ENCODE measurements at regions not wholly inside any gene's neighbourhood (a gene's known extent, or its start where the extent isn't known, plus 50 kb on each side); places are given as distances from the start of the nearest gene placed in this dataset.

GRCh38 chr4:149113804-149114430, 671.7 kb upstream of the NR3C2 start:
- Mint-ChIP-seq H3K36me3 (no peaks in the 10 kb centered on the region), H3K27me3 (peaks cover 4% of the 10 kb centered on the region), H3K27ac (no peak overlapping the region), H3K4me3 (no peak overlapping the region), H3K9me3 (no peaks in the 10 kb centered on the region), H3K4me1 (ENCODE audit: unreplicated experiment) (no peaks in the 10 kb centered on the region)
- no peak for DNase-seq (ENCODE audit: extremely low spot score, unreplicated experiment)
- no peak for TF ChIP-seq CTCF (conservative IDR thresholded peaks at IDR 0.05)

GRCh38 chr4:149112109-149112508, 669.9 kb upstream of the NR3C2 start:
- Mint-ChIP-seq H3K27me3 (peaks cover 4% of the 10 kb centered on the region), H3K4me1 (ENCODE audit: unreplicated experiment) (no peaks in the 10 kb centered on the region), H3K9me3 (no peaks in the 10 kb centered on the region), H3K27ac (no peak overlapping the region), H3K36me3 (no peaks in the 10 kb centered on the region), H3K4me3 (no peak overlapping the region)
- TF ChIP-seq CTCF (conservative IDR thresholded peaks at IDR 0.05), result no peak
- DNase-seq (ENCODE audit: extremely low spot score, unreplicated experiment), result no peak

- H3K4me1 Mint-ChIP-seq (ENCODE audit: unreplicated experiment), result no peaks in the 10 kb centered on the region
- no peaks in the 10 kb centered on the region for H3K36me3 Mint-ChIP-seq
- H3K27me3 Mint-ChIP-seq, result no peaks in the 10 kb centered on the region
- H3K9me3 Mint-ChIP-seq, result no peaks in the 10 kb centered on the region
- no peak for DNase-seq (ENCODE audit: extremely low spot score, unreplicated experiment)
- no peak overlapping the region for H3K4me3 Mint-ChIP-seq
- TF ChIP-seq CTCF (conservative IDR thresholded peaks at IDR 0.05), result no peak
- no peak overlapping the region for H3K27ac Mint-ChIP-seq
These were observed 668.3 kb upstream of the NR3C2 start for GRCh38 chr4:149110481-149110880.

GRCh38 chr4:149108626-149109025, 666.4 kb upstream of the NR3C2 start:
- Mint-ChIP-seq H3K9me3 (no peaks in the 10 kb centered on the region), H3K27ac (no peak overlapping the region), H3K4me1 (ENCODE audit: unreplicated experiment) (no peaks in the 10 kb centered on the region), H3K4me3 (no peak overlapping the region), H3K36me3 (no peaks in the 10 kb centered on the region), H3K27me3 (no peaks in the 10 kb centered on the region)
- no peak for TF ChIP-seq CTCF (conservative IDR thresholded peaks at IDR 0.05)
- no peak for DNase-seq (ENCODE audit: extremely low spot score, unreplicated experiment)

- no peak for DNase-seq (ENCODE audit: extremely low spot score, unreplicated experiment)
- Mint-ChIP-seq H3K4me3 (no peak overlapping the region), H3K9me3 (peaks cover 10% of the 10 kb centered on the region), H3K27ac (no peak overlapping the region), H3K4me1 (ENCODE audit: unreplicated experiment) (no peaks in the 10 kb centered on the region), H3K27me3 (no peaks in the 10 kb centered on the region), H3K36me3 (no peaks in the 10 kb centered on the region)
- no peak for TF ChIP-seq CTCF (conservative IDR thresholded peaks at IDR 0.05)
These were observed 660.6 kb upstream of the NR3C2 start for GRCh38 chr4:149102765-149103164.

GRCh38 chr4:149101649-149102048, 659.4 kb upstream of the NR3C2 start:
- no peak for TF ChIP-seq CTCF (conservative IDR thresholded peaks at IDR 0.05)
- no peak for DNase-seq (ENCODE audit: extremely low spot score, unreplicated experiment)
- H3K9me3 Mint-ChIP-seq, result peaks cover 10% of the 10 kb centered on the region
- no peaks in the 10 kb centered on the region for H3K36me3 Mint-ChIP-seq
- no peaks in the 10 kb centered on the region for H3K27me3 Mint-ChIP-seq
- H3K27ac Mint-ChIP-seq, result no peak overlapping the region
- H3K4me3 Mint-ChIP-seq, result no peak overlapping the region
- no peaks in the 10 kb centered on the region for H3K4me1 Mint-ChIP-seq (ENCODE audit: unreplicated experiment)
